ENCODE measurements at regions not wholly inside any gene's neighbourhood (a gene's known extent, or its start where the extent isn't known, plus 50 kb on each side); places are given as distances from the start of the nearest gene placed in this dataset.

DNA sequence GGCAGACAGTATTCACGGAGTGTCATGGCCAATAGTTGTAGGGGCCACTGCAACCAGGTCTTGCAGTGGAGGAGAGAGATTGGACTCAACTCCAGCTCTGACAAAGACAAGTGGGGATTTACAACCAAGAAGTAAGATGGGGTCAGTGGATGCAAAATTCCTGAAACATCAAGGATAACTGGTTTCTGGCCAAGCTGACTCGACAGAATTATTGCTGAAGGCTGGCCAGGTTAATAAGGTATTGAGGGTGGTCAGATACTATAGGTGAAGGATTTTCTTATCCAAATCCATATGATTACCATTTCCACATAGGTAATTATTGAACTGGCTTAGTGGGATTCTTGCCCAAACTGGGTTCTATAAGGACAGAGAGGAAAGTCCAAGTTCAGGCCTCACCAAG, 64.9 kb upstream of the FOXG1 start:
- no peak for TF ChIP-seq POLR2A (IDR thresholded peaks at IDR 0.05; ENCODE audit: low read length)
- TF ChIP-seq GATA1 (IDR thresholded peaks at IDR 0.05; ENCODE audit: low read depth, low read length): no peak
